Peyer's patch (tissue), 4 donors: ENCODE measurements at regions not wholly inside any gene's neighbourhood (a gene's known extent, or its start where the extent isn't known, plus 50 kb on each side); places are given as distances from the start of the nearest gene placed in this dataset.

Experiments
- CTCF ChIP-seq, 6 experiments: fragments of 450-650 bp in 4 of 6; fragments of 200-600 bp in 2 of 6; sonication (generic) in 1 of 6; IDR thresholded peaks; one replicate each; pipeline ENCODE4 v1.5.1; 2017 to 2019; ENCODE audit warnings: antibody characterized with exemption in 6 of 6, mild to moderate bottlenecking in 3 of 6, moderate library complexity in 1 of 6
- POLR2A ChIP-seq, 2 donors: fragments of 450-650 bp; IDR thresholded peaks; one replicate each; pipeline ENCODE4 v1.5.1; 2017; ENCODE audit warnings: antibody characterized with exemption in 2 of 2, mild to moderate bottlenecking in 2 of 2, moderate library complexity in 2 of 2

GRCh38 chr10:79013406-79013987 lies 55.3 kb upstream of the ZMIZ1 start:
- TF ChIP-seq POLR2A (IDR thresholded peaks at IDR 0.05) = no peak
- no peak for TF ChIP-seq CTCF (IDR thresholded peaks at IDR 0.05)
